ENCODE measurements at regions not wholly inside any gene's neighbourhood (a gene's known extent, or its start where the extent isn't known, plus 50 kb on each side); places are given as distances from the start of the nearest gene placed in this dataset.

GRCh38 chr6:168835991-168836390 is 395.0 kb downstream of the SMOC2 start:
- TF ChIP-seq CTCF (IDR thresholded peaks at IDR 0.05; ENCODE audit: insufficient read depth, low read depth, low read length): no peak
- no peak for TF ChIP-seq EZH2 (IDR thresholded peaks at IDR 0.05; ENCODE audit: insufficient read depth, low read length)
